ENCODE measurements at regions not wholly inside any gene's neighbourhood (a gene's known extent, or its start where the extent isn't known, plus 50 kb on each side); places are given as distances from the start of the nearest gene placed in this dataset.

DNA sequence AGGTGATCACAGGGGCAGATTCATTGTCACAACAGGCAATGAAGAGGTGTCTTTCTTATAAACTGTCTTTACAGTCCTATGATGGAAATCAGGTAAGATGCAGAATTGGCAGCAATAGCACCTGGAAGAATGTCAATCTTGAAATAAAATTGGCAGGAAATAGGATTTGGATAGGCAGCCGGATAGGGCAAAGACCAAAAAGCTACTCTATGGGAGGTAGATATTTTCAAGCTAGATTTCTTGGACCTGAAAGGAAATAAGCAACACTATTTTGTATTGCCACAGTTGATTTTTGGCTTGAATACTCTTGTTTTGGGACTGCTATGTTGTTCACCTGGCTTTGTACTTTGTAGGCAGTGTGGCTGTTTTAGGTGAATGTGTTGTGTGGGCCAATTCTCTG is 314.2 kb downstream of the SLC7A11 start:
- Histone ChIP-seq H3K9me3 (ENCODE audit: low read length) (no peaks in the 10 kb centered on the region), H3K9me2 (ENCODE audit: insufficient read depth, low read length) (no peaks in the 10 kb centered on the region), H3K36me3 (ENCODE audit: insufficient read depth, low read length) (no peaks in the 10 kb centered on the region), H4K20me1 (ENCODE audit: insufficient read depth, low read length) (no peaks in the 10 kb centered on the region), H3K79me2 (ENCODE audit: insufficient read depth, low read depth, low read length) (no peaks in the 10 kb centered on the region), H3K27ac (ENCODE audit: low read depth, low read length, poor library complexity, severe bottlenecking) (no peak overlapping the region), H3K4me1 (ENCODE audit: insufficient read depth, low read length, poor library complexity, severe bottlenecking) (no peaks in the 10 kb centered on the region), H2AFZ (ENCODE audit: low read length) (no peak overlapping the region), H3K4me3 (ENCODE audit: low read depth, low read length, poor library complexity, severe bottlenecking) (no peak overlapping the region), H3K4me2 (ENCODE audit: low read length) (no peak overlapping the region)
- DNase-seq (ENCODE audit: low spot score), result no peak
- no TSS peak for BruUV-seq (replicated peaks)
- intact Hi-C loops (cut with micrococcal nuclease; ENCODE audit: unreplicated experiment), result no loop called here
- TF ChIP-seq EZH2phosphoT487 (IDR thresholded peaks at IDR 0.05; ENCODE audit: borderline replicate concordance, low read depth, low read length), result no peak
- TF ChIP-seq, protein P1, sequence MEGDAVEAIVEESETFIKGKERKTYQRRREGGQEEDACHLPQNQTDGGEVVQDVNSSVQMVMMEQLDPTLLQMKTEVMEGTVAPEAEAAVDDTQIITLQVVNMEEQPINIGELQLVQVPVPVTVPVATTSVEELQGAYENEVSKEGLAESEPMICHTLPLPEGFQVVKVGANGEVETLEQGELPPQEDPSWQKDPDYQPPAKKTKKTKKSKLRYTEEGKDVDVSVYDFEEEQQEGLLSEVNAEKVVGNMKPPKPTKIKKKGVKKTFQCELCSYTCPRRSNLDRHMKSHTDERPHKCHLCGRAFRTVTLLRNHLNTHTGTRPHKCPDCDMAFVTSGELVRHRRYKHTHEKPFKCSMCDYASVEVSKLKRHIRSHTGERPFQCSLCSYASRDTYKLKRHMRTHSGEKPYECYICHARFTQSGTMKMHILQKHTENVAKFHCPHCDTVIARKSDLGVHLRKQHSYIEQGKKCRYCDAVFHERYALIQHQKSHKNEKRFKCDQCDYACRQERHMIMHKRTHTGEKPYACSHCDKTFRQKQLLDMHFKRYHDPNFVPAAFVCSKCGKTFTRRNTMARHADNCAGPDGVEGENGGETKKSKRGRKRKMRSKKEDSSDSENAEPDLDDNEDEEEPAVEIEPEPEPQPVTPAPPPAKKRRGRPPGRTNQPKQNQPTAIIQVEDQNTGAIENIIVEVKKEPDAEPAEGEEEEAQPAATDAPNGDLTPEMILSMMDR (conservative IDR thresholded peaks at IDR 0.05; ENCODE audit: low read length), result no peak
- ChIA-PET POLR2A (interaction anchor here (1.2 to 1.3 kb wide), 2 partner anchors 23 to 108 kb away, joined by 3 to 4 read pairs; no protein-coding TSS in a partner anchor), CTCF (ENCODE audit: unreplicated experiment) (no interaction called here)

GRCh38 chr4:137923494-137923893 is 318.7 kb downstream of the SLC7A11 start:
- intact Hi-C loops (cut with micrococcal nuclease; ENCODE audit: unreplicated experiment), result no loop called here
- POLR2A ChIA-PET, result interaction anchor here (0.6 to 1.0 kb wide), 2 partner anchors 14 to 380 kb away, joined by 3 read pairs; no protein-coding TSS in a partner anchor
- CTCF ChIA-PET (ENCODE audit: unreplicated experiment), result no interaction called here

DNA sequence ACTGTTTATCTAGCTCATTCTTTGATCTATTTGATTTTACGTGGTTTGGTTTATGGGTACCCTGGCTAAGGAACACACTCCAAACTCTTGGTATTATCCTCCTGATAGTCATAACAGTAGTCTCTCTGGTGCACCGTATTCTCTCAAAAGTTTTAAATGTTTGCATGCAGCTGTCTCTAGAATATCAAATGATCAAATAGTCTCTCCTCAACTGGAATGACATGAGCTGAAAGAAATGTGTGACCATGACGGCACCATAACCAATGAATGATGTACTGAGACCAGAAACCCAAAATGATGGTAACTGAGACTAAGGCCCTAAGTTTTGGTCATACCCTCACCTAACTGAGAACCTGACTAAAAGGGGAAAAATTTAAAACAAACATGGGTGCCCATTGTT is 319.4 kb downstream of the SLC7A11 start:
- H3K27ac ChIP-seq (ENCODE audit: low read depth, low read length, poor library complexity, severe bottlenecking), result no peak overlapping the region
- H3K9me3 ChIP-seq (ENCODE audit: low read length), result no peaks in the 10 kb centered on the region
- no peaks in the 10 kb centered on the region for H4K20me1 ChIP-seq (ENCODE audit: insufficient read depth, low read length)
- H3K79me2 ChIP-seq (ENCODE audit: insufficient read depth, low read depth, low read length), result no peaks in the 10 kb centered on the region
- H3K4me3 ChIP-seq (ENCODE audit: low read depth, low read length, poor library complexity, severe bottlenecking), result no peak overlapping the region
- BruUV-seq (replicated peaks), result no TSS peak
- ChIA-PET POLR2A (interaction anchor here (0.6 kb wide), 1 partner anchor 762 kb away, joined by 3 read pairs; no protein-coding TSS in a partner anchor), CTCF (ENCODE audit: unreplicated experiment) (no interaction called here)
- no peak for DNase-seq (ENCODE audit: low spot score)
- H3K36me3 ChIP-seq (ENCODE audit: insufficient read depth, low read length), result no peaks in the 10 kb centered on the region
- TF ChIP-seq, protein P1 (conservative IDR thresholded peaks at IDR 0.05; ENCODE audit: low read length), result no peak
- TF ChIP-seq EZH2phosphoT487 (IDR thresholded peaks at IDR 0.05; ENCODE audit: borderline replicate concordance, low read depth, low read length), result no peak
- no peaks in the 10 kb centered on the region for H3K9me2 ChIP-seq (ENCODE audit: insufficient read depth, low read length)
- no peak overlapping the region for H3K4me2 ChIP-seq (ENCODE audit: low read length)
- intact Hi-C loops (cut with micrococcal nuclease; ENCODE audit: unreplicated experiment), result no loop called here
- H2AFZ ChIP-seq (ENCODE audit: low read length), result no peak overlapping the region
- H3K4me1 ChIP-seq (ENCODE audit: insufficient read depth, low read length, poor library complexity, severe bottlenecking), result no peaks in the 10 kb centered on the region

More at GRCh38 chr4:137923494-137923893, 318.7 kb downstream of the SLC7A11 start:
- Histone ChIP-seq H3K9me3 (ENCODE audit: low read length) (no peaks in the 10 kb centered on the region), H3K9me2 (ENCODE audit: insufficient read depth, low read length) (no peaks in the 10 kb centered on the region), H3K4me2 (ENCODE audit: low read length) (no peak overlapping the region), H3K27ac (ENCODE audit: low read depth, low read length, poor library complexity, severe bottlenecking) (no peak overlapping the region), H3K79me2 (ENCODE audit: insufficient read depth, low read depth, low read length) (no peaks in the 10 kb centered on the region), H2AFZ (ENCODE audit: low read length) (0 out of 2 replicates have a peak overlapping the region, but pooled peaks have one; percentile 28), H3K4me3 (ENCODE audit: low read depth, low read length, poor library complexity, severe bottlenecking) (no peak overlapping the region), H4K20me1 (ENCODE audit: insufficient read depth, low read length) (no peaks in the 10 kb centered on the region), H3K4me1 (ENCODE audit: insufficient read depth, low read length, poor library complexity, severe bottlenecking) (no peaks in the 10 kb centered on the region), H3K36me3 (ENCODE audit: insufficient read depth, low read length) (no peaks in the 10 kb centered on the region)
- DNase-seq (ENCODE audit: low spot score), result peak; percentile 4
- BruUV-seq (replicated peaks), result no TSS peak
- TF ChIP-seq EZH2phosphoT487 (IDR thresholded peaks at IDR 0.05; ENCODE audit: borderline replicate concordance, low read depth, low read length), result no peak
- TF ChIP-seq, protein P1 (conservative IDR thresholded peaks at IDR 0.05; ENCODE audit: low read length), result no peak
